ENCODE measurements at regions not wholly inside any gene's neighbourhood (a gene's known extent, or its start where the extent isn't known, plus 50 kb on each side); places are given as distances from the start of the nearest gene placed in this dataset.

DNA sequence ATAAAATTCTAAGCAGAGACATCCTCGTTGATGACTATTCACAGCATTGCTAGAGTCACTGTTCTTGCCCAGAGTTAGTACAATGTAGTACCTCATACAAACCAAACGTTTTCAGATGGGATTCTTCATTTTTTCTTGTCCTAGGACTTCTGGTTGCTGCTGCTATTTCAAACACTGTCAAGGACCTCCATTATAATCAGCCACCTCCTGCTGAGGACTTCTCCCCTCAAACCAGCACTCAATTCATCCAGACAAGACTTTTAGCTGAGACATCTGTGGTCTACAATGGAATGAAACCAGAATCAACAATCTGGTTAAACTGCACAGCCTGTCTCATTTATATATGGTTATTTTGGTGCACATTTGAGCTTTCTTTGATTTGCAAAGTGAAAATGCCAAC, 1008.8 kb downstream of the STPG2 start:
- no peak for ATAC-seq (ENCODE audit: low read depth)
- ChIA-PET POLR2A (ENCODE audit: unreplicated experiment) (no interaction called here), CTCF (no interaction called here)
- H3K56ac ChIP-seq (ENCODE audit: extremely low read depth, insufficient read depth, low read length) = no peak overlapping the region
- no peak overlapping the region for H3K4ac ChIP-seq (ENCODE audit: low read depth, low read length)
- no peak overlapping the region for H2BK20ac ChIP-seq (ENCODE audit: low read depth, low read length)
- H3K4me3 ChIP-seq (ENCODE audit: insufficient read depth, low read depth, low read length) = no peak overlapping the region
- TF ChIP-seq FOS (IDR thresholded peaks at IDR 0.05; ENCODE audit: low read depth, low read length) (no peak), NFE2L2 (IDR thresholded peaks at IDR 0.05; ENCODE audit: low read depth, low read length) (no peak), BHLHE40 (IDR thresholded peaks at IDR 0.05; ENCODE audit: low read depth, low read length) (no peak), MXI1 (IDR thresholded peaks at IDR 0.05; ENCODE audit: borderline replicate concordance, low read depth, low read length) (no peak), POLR2A (IDR thresholded peaks at IDR 0.05; ENCODE audit: low read depth, low read length) (no peak), RAD21 (IDR thresholded peaks at IDR 0.05; ENCODE audit: low read length) (no peak), MAZ (IDR thresholded peaks at IDR 0.05; ENCODE audit: borderline replicate concordance, low read depth, low read length) (no peak)
- TF ChIP-seq, protein P1, sequence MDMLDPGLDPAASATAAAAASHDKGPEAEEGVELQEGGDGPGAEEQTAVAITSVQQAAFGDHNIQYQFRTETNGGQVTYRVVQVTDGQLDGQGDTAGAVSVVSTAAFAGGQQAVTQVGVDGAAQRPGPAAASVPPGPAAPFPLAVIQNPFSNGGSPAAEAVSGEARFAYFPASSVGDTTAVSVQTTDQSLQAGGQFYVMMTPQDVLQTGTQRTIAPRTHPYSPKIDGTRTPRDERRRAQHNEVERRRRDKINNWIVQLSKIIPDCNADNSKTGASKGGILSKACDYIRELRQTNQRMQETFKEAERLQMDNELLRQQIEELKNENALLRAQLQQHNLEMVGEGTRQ (IDR thresholded peaks at IDR 0.05; ENCODE audit: low read depth, low read length) = no peak
- H3K79me1 ChIP-seq (ENCODE audit: low read depth in 1 of 2, low read length in 2 of 2) = no peaks in the 10 kb centered on the region
- no peaks in the 10 kb centered on the region for H3K27me3 ChIP-seq (ENCODE audit: control insufficient read depth, insufficient read depth, low read length)
- H3K36me3 ChIP-seq (ENCODE audit: control insufficient read depth, insufficient read depth, low read length) = no peaks in the 10 kb centered on the region
- no peak overlapping the region for H3K9ac ChIP-seq (ENCODE audit: low read depth, low read length)
- no peak overlapping the region for H2AK9ac ChIP-seq (replicated peaks; ENCODE audit: low read depth, low read length, poor library complexity)
- no peak overlapping the region for H3K18ac ChIP-seq (ENCODE audit: low read depth, low read length)
- no peaks in the 10 kb centered on the region for H4K20me1 ChIP-seq (ENCODE audit: insufficient read depth, low read length)
- H2BK120ac ChIP-seq (ENCODE audit: low read depth, low read length) = no peak overlapping the region
- no peak overlapping the region for H2AK5ac ChIP-seq (ENCODE audit: low read depth, low read length)
- H2AFZ ChIP-seq (replicated peaks; ENCODE audit: low read length, poor library complexity) = no peak overlapping the region
- no peak overlapping the region for H4K91ac ChIP-seq (ENCODE audit: insufficient read depth, low read depth, low read length)
- H3K23ac ChIP-seq (ENCODE audit: low read depth, low read length) = no peak overlapping the region
- H3K14ac ChIP-seq (replicated peaks; ENCODE audit: low read depth, low read length) = no peak overlapping the region
- BruUV-seq (replicated peaks) = no TSS peak
- H3K9me3 ChIP-seq (ENCODE audit: control insufficient read depth, insufficient read depth, low read length) = peaks cover 3% of the 10 kb centered on the region
- no peak overlapping the region for H2BK5ac ChIP-seq (ENCODE audit: low read depth, low read length, poor library complexity, severe bottlenecking)
- no peak overlapping the region for H3K4me2 ChIP-seq (ENCODE audit: low read depth, low read length)
- DNase-seq = no peak
- no peaks in the 10 kb centered on the region for H3K9me1 ChIP-seq (ENCODE audit: insufficient read depth, low read length)
- dilution Hi-C loops (cut with HindIII; ENCODE audit: low sequenced_read_pairs, unreplicated experiment) = no loop called here
- no peak overlapping the region for H4K5ac ChIP-seq (ENCODE audit: low read depth, low read length)
- in situ Hi-C loops (cut with MboI; ENCODE audit: low sequenced_read_pairs) = no loop called here
- H2BK15ac ChIP-seq (ENCODE audit: low read depth, low read length) = no peak overlapping the region
- no peaks in the 10 kb centered on the region for H3K4me1 ChIP-seq (ENCODE audit: control insufficient read depth, insufficient read depth, low read length)
- no CpG with 5 or more reads among the region's 2 CpGs for WGBS, 2 experiments (ENCODE audit: extremely low coverage in 2 of 2, insufficient read length in 1 of 2)
- intact Hi-C loops (cut with micrococcal nuclease) = no loop called here
- no peak overlapping the region for H3K27ac ChIP-seq (ENCODE audit: insufficient read depth, low read length)
- H4K8ac ChIP-seq (ENCODE audit: low read depth in 2 of 2, low read length in 2 of 2) = no peak overlapping the region
